ENCODE measurements at regions not wholly inside any gene's neighbourhood (a gene's known extent, or its start where the extent isn't known, plus 50 kb on each side); places are given as distances from the start of the nearest gene placed in this dataset.
A peak's percentile ranks its signal among the peaks of the same experiment; 100 is the strongest.

GRCh38 chr3:181318321-181318720 is 328.8 kb upstream of the DNAJC19 start:
- no peak for TF ChIP-seq CTCF (conservative IDR thresholded peaks at IDR 0.05; ENCODE audit: low read depth, low read length)
- no peak overlapping the region for H3K4me3 ChIP-seq (ENCODE audit: low read depth, low read length)
- no peak for DNase-seq (ENCODE audit: low read depth)

GRCh38 chr3:181317508-181317907 is 328.0 kb upstream of the DNAJC19 start:
- DNase-seq (ENCODE audit: low read depth): no peak
- no peak for TF ChIP-seq CTCF (conservative IDR thresholded peaks at IDR 0.05; ENCODE audit: low read depth, low read length)
- no peak overlapping the region for H3K4me3 ChIP-seq (ENCODE audit: low read depth, low read length)

DNA sequence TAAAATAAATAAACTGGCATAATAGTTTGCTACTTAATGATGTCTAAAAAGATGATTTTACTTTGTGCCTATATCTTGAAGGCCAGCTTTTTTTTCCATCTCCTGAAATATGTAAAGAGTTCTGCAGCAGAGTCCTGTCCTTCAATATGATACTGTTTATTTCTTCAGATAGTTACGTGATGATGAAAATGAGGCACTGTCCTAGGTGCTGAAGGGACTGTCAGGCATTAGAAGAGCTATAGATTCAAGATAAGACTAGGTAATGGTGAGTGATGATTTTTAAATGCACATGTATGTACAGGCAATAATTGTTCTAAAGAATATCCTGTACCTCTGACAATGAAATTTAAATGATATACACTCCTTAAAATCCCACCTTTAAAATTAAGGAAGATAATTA is 326.9 kb upstream of the DNAJC19 start:
- no peak for TF ChIP-seq CTCF (conservative IDR thresholded peaks at IDR 0.05; ENCODE audit: low read depth, low read length)
- DNase-seq (ENCODE audit: low read depth): peak; percentile 46
- no peak overlapping the region for H3K4me3 ChIP-seq (ENCODE audit: low read depth, low read length)

DNA sequence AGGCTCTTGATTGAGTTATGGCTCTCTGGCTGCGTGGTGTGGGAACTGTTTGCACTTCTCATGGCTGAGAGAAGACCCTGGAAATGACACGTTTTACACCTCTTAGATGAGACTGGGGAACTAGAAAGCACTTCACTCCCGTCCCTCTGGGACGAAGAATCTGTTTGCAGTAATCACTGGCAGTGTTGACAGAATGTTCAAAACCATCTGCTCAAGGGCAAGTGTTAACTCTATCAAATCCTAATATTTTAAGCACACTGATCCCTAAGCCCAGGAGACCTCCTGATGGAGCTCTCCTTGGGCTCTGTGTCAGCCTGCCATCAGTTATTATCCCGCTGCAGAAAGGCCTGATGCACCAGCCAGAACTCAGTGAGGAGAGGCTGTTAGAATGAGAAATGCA is 323.8 kb upstream of the DNAJC19 start:
- H3K4me3 ChIP-seq (ENCODE audit: low read depth, low read length): no peak overlapping the region
- no peak for DNase-seq (ENCODE audit: low read depth)
- no peak for TF ChIP-seq CTCF (conservative IDR thresholded peaks at IDR 0.05; ENCODE audit: low read depth, low read length)

GRCh38 chr3:181311186-181311585 is 321.6 kb upstream of the DNAJC19 start:
- no peak for TF ChIP-seq CTCF (conservative IDR thresholded peaks at IDR 0.05; ENCODE audit: low read depth, low read length)
- no peak for DNase-seq (ENCODE audit: low read depth)
- H3K4me3 ChIP-seq (ENCODE audit: low read depth, low read length): no peak overlapping the region

DNA sequence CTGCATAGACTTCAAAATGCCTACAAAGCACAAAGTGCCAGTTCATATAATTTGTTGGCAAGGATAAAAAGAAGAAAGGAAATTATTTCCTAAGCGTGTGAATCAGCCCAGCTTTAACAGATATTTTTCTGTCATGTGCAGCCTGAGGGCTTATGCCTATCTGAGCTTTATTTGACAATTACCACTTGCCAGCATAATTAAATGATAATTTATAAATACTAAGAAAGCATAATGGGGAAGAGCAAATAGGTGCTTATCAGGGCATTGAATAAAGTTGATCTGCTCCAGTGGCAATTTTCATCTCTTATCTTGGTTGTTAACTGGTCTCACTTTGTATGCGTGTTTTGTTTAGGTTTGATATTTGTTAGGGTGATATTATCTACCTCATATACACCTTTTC is 313.4 kb upstream of the DNAJC19 start:
- TF ChIP-seq CTCF (conservative IDR thresholded peaks at IDR 0.05; ENCODE audit: low read depth, low read length): no peak
- no peak for DNase-seq (ENCODE audit: low read depth)
- no peak overlapping the region for H3K4me3 ChIP-seq (ENCODE audit: low read depth, low read length)

GRCh38 chr3:181300033-181300432 is 310.5 kb upstream of the DNAJC19 start:
- TF ChIP-seq CTCF (conservative IDR thresholded peaks at IDR 0.05; ENCODE audit: low read depth, low read length): no peak
- DNase-seq (ENCODE audit: low read depth): no peak
- no peak overlapping the region for H3K4me3 ChIP-seq (ENCODE audit: low read depth, low read length)
